GM12864 (cell line): ENCODE measurements at regions not wholly inside any gene's neighbourhood (a gene's known extent, or its start where the extent isn't known, plus 50 kb on each side); places are given as distances from the start of the nearest gene placed in this dataset.

Source experiments
- DNase-seq: peaks from one replicate; pipeline ENCODE4 v3.0.0-alpha.2; 2011; ENCODE audit warnings: low read depth
- H3K4me3 ChIP-seq: 2 replicates; pipeline ENCODE4 v1.5.1; 2011; ENCODE audit warnings: mild to moderate bottlenecking, low read depth, low read length, control low read depth
- CTCF ChIP-seq: IDR thresholded peaks from 2 replicates; pipeline ENCODE4 v1.5.1; 2011; ENCODE audit warnings: low read depth, mild to moderate bottlenecking, moderate library complexity, low read length, control low read depth, inconsistent platforms; ENCODE audit errors: missing control alignments

- DNase-seq = no peak
- no peak for TF ChIP-seq CTCF
- H3K4me3 ChIP-seq = no peak overlapping the region
These were observed 173.7 kb upstream of the TMPO start for GRCh38 chr12:98341732-98342131.

GRCh38 chr12:98343002-98343567 is 172.3 kb upstream of the TMPO start:
- no peak for TF ChIP-seq CTCF
- DNase-seq = no peak
- no peak overlapping the region for H3K4me3 ChIP-seq

- TF ChIP-seq CTCF = no peak
- DNase-seq = no peak
- H3K4me3 ChIP-seq = no peak overlapping the region
These were observed 171.1 kb upstream of the TMPO start for GRCh38 chr12:98344046-98344930.

- no peak overlapping the region for H3K4me3 ChIP-seq
- DNase-seq = no peak
- TF ChIP-seq CTCF = no peak
These were observed 170.0 kb upstream of the TMPO start for GRCh38 chr12:98345308-98345876.

- no peak overlapping the region for H3K4me3 ChIP-seq
- DNase-seq = no peak
- no peak for TF ChIP-seq CTCF
These were observed 164.3 kb upstream of the TMPO start for GRCh38 chr12:98351089-98351488.

- TF ChIP-seq CTCF = no peak
- DNase-seq = no peak
- H3K4me3 ChIP-seq = no peak overlapping the region
These were observed 163.6 kb upstream of the TMPO start for GRCh38 chr12:98351784-98352183.
